Tibial nerve (tissue), 4 donors: ENCODE measurements at regions not wholly inside any gene's neighbourhood (a gene's known extent, or its start where the extent isn't known, plus 50 kb on each side); places are given as distances from the start of the nearest gene placed in this dataset.

Experiments used
- CTCF ChIP-seq, 5 experiments: fragments of 200-600 bp in 3 of 5; fragments of 450-650 bp in 2 of 5; sonication (generic) in 3 of 5; IDR thresholded peaks; one replicate each; pipeline ENCODE4 v1.5.1; 2016 to 2019; ENCODE audit warnings: antibody characterized with exemption in 5 of 5, mild to moderate bottlenecking in 3 of 5, moderate library complexity in 2 of 5
- EP300 ChIP-seq, 2 donors: sonication (generic); formaldehyde crosslinking; IDR thresholded peaks; one replicate each; pipeline ENCODE4 v1.6.1; 2017; ENCODE audit warnings: antibody characterized with exemption in 2 of 2, mild to moderate bottlenecking in 1 of 2
- POLR2A ChIP-seq, 2 donors: fragments of 450-650 bp; IDR thresholded peaks; one replicate each; pipeline ENCODE4 v1.6.1; 2017; ENCODE audit warnings: antibody characterized with exemption in 2 of 2, mild to moderate bottlenecking in 2 of 2, moderate library complexity in 2 of 2

- TF ChIP-seq CTCF (IDR thresholded peaks at IDR 0.05) (no peak), POLR2A (IDR thresholded peaks at IDR 0.05) (no peak), EP300 (IDR thresholded peaks at IDR 0.05) (no peak)
Measured at GRCh38 chr18:10279905-10280644, 174.4 kb upstream of the APCDD1 start.
